HUES48 (cell line): ENCODE measurements at regions not wholly inside any gene's neighbourhood (a gene's known extent, or its start where the extent isn't known, plus 50 kb on each side); places are given as distances from the start of the nearest gene placed in this dataset.
"Not testable (repeated sequence)": the region's sequence is repeated elsewhere in the genome, so short reads cannot be mapped to it uniquely, and the experiment has no call there.

Source experiments
- H3K27ac ChIP-seq: one replicate; pipeline ENCODE4 v1.7.0; 2013; ENCODE audit warnings: low read depth, low read length, inconsistent platforms
- H3K27me3 ChIP-seq: 2 replicates; pipeline ENCODE4 v1.6.1; 2013; ENCODE audit warnings: mild to moderate bottlenecking, low read length; ENCODE audit not compliant: control insufficient read depth, insufficient read depth
- H3K36me3 ChIP-seq: 2 replicates; pipeline ENCODE4 v1.6.1; 2013; ENCODE audit warnings: low read length; ENCODE audit not compliant: control insufficient read depth, insufficient read depth
- H3K4me1 ChIP-seq: 2 replicates; pipeline ENCODE4 v1.6.1; 2013; ENCODE audit warnings: mild to moderate bottlenecking, low read length; ENCODE audit not compliant: control insufficient read depth, insufficient read depth
- H3K4me3 ChIP-seq: 2 replicates; pipeline ENCODE4 v1.5.1; 2013; ENCODE audit warnings: mild to moderate bottlenecking, low read depth, low read length
- H3K9ac ChIP-seq: 2 replicates; pipeline ENCODE4 v1.6.1; 2013; ENCODE audit warnings: mild to moderate bottlenecking, low read depth, low read length, moderate library complexity
- H3K9me3 ChIP-seq: 2 replicates; pipeline ENCODE4 v1.6.1; 2013; ENCODE audit warnings: low read length; ENCODE audit not compliant: control insufficient read depth, insufficient read depth

GRCh38 chrX:109172091-109172602, 309.7 kb downstream of the GUCY2F start:
- Histone ChIP-seq H3K36me3 (no peaks in the 10 kb centered on the region), H3K4me1 (no peaks in the 10 kb centered on the region), H3K27ac (no peak overlapping the region), H3K9ac (no peak overlapping the region), H3K4me3 (no peak overlapping the region), H3K27me3 (no peaks in the 10 kb centered on the region; the same call in 1 of the 2 replicates), H3K9me3 (peaks cover 7% of the 10 kb centered on the region; the same call in 1 of the 2 replicates)

DNA sequence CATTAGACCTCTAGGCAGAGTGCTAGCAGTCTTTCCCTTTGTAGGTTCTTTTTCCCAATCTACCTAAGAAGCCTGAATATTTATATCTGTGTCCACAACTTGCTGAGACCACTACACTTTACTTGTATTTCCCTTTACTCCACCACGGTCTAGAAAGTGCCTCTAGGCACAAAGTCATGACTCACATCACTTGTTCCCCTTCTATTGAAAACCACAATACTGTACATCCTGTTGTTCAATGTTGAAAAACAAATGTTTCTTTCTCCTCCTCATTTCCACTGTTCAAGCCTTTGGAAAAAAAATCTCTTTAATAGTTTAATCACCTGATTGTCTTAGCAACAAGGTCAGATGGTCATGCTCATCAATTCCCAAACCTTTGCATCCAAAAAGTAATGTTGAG, 326.7 kb downstream of the GUCY2F start:
- H3K9me3 ChIP-seq = peaks cover 16% of the 10 kb centered on the region

DNA sequence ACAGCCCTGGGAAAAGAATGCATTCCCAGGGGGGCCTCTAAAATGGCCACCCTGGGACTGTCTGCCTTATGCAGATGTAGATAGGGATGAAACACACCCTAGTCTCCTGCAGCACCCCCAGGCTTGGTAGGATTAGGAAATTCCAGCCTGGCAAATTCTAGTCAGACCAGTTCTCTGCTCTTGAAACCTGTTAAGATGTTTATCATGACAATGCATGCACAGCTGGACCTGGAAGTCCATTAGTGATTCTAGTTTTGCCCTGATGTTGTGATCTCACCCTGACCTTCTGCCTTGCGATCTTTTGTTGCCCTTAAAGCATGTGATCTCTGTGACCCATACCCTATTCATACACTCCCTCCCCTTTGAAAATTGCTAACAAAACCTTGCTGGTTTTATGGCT, 337.7 kb downstream of the GUCY2F start:
- peak overlapping the region; percentile 32; the same call in 1 of the 2 replicates for H3K4me3 ChIP-seq
- not testable (repeated sequence) for H3K9ac ChIP-seq, H3K36me3 ChIP-seq, H3K27me3 ChIP-seq
- H3K9me3 ChIP-seq = peaks cover 71% of the 10 kb centered on the region
- peak overlapping the region; percentile 54 for H3K27ac ChIP-seq
- H3K4me1 ChIP-seq = peaks cover 15% of the 10 kb centered on the region

More for the DNA sequence above, 326.7 kb downstream of the GUCY2F start:
- no peak overlapping the region for H3K27ac ChIP-seq
- H3K27me3 ChIP-seq = no peaks in the 10 kb centered on the region
- no peak overlapping the region for H3K9ac ChIP-seq
- no peak overlapping the region for H3K4me3 ChIP-seq
- H3K36me3 ChIP-seq = no peaks in the 10 kb centered on the region
- H3K4me1 ChIP-seq = no peaks in the 10 kb centered on the region

GRCh38 chrX:109140463-109140862, 341.4 kb downstream of the GUCY2F start:
- no peaks in the 10 kb centered on the region for H3K27me3 ChIP-seq
- no peak overlapping the region for H3K9ac ChIP-seq
- H3K9me3 ChIP-seq = peaks cover 69% of the 10 kb centered on the region
- peaks cover 9% of the 10 kb centered on the region for H3K4me1 ChIP-seq
- H3K27ac ChIP-seq = no peak overlapping the region
- no peak overlapping the region for H3K4me3 ChIP-seq
- no peaks in the 10 kb centered on the region for H3K36me3 ChIP-seq

DNA sequence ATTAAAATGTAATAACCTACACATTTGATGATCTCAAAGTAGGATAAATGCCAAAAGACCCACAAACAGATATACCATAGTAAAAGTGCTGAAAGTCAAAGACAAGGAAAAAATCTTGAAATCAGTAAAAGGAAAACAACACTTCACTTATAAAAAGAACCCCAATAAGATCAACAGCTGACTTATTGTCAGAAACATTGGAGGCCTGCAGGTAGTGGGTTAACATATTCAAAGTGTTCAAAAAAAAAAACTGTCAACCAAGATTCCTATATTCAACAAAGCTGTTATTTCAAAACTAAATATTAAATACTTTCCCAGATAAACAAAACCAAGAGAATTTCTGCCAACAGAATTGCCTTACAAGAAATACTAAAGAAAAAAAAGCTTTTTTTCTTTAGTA, 347.1 kb downstream of the GUCY2F start:
- H3K27me3 ChIP-seq = no peaks in the 10 kb centered on the region
- H3K4me1 ChIP-seq = no peaks in the 10 kb centered on the region
- no peak overlapping the region for H3K27ac ChIP-seq
- peaks cover 38% of the 10 kb centered on the region for H3K9me3 ChIP-seq
- H3K9ac ChIP-seq = no peak overlapping the region
- H3K4me3 ChIP-seq = no peak overlapping the region
- no peaks in the 10 kb centered on the region for H3K36me3 ChIP-seq

- Histone ChIP-seq H3K9ac (no peak overlapping the region), H3K4me1 (peaks cover 5% of the 10 kb centered on the region; the same call in 1 of the 2 replicates), H3K27me3 (no peaks in the 10 kb centered on the region), H3K27ac (no peak overlapping the region), H3K4me3 (no peak overlapping the region), H3K9me3 (no peaks in the 10 kb centered on the region), H3K36me3 (no peaks in the 10 kb centered on the region)
These were observed 356.6 kb downstream of the GUCY2F start for GRCh38 chrX:109125304-109125703.

DNA sequence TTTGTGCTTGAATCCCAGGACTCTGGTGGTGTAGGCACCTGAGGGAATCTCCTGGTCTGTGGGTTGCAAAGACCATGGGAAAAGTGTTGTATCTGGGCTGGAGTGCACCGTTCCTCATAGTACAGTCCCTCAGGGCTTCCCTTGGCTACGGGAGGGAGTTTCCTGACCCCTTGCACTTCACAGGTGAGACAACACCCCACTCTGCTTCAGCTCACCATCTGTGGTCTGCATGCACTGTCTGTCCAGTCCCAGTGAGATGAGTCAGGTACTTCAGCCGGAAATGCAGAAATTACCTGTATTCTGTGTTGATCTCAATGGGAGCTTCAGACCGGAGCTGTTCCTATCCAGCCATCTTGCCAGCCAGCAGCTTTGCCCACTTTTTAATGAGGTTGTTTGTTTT, 353.0 kb upstream of the IRS4 start:
- Histone ChIP-seq H3K27ac (no peak overlapping the region), H3K36me3 (no peaks in the 10 kb centered on the region), H3K9me3 (peaks cover 5% of the 10 kb centered on the region; the same call in 1 of the 2 replicates), H3K4me3 (no peak overlapping the region), H3K9ac (no peak overlapping the region), H3K4me1 (no peaks in the 10 kb centered on the region), H3K27me3 (no peaks in the 10 kb centered on the region)

DNA sequence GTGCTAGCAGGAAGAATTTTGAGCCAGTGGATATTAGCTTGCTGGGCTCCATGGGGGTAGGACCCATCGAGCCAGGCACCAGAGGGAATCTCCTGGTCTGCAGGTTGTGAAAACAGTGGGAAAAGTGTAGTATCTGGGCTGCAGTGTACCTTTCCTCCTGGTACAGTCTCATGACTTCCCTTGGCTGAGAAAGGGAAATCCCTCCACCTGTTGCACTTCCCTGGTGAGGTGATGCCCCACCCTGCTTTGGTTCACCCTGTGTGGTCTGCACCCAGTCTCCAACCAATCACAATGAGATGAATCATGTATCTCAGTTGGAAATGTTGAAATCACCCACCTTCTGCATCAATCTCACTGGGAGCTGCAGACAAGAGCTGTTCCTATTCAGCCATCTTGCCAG, 341.4 kb upstream of the IRS4 start:
- Histone ChIP-seq H3K9me3 (no peaks in the 10 kb centered on the region), H3K9ac (no peak overlapping the region), H3K4me1 (no peaks in the 10 kb centered on the region), H3K4me3 (no peak overlapping the region), H3K36me3 (no peaks in the 10 kb centered on the region), H3K27me3 (no peaks in the 10 kb centered on the region), H3K27ac (no peak overlapping the region)

- H3K4me3 ChIP-seq, H3K9me3 ChIP-seq, H3K27ac ChIP-seq, H3K4me1 ChIP-seq, H3K27me3 ChIP-seq, H3K36me3 ChIP-seq, H3K9ac ChIP-seq: not testable (repeated sequence)
These were observed 317.8 kb upstream of the IRS4 start for GRCh38 chrX:109054181-109054581.

- no peaks in the 10 kb centered on the region for H3K27me3 ChIP-seq
- no peak overlapping the region for H3K27ac ChIP-seq
- no peak overlapping the region for H3K4me3 ChIP-seq
- H3K9ac ChIP-seq = no peak overlapping the region
- peaks cover 7% of the 10 kb centered on the region; the same call in 1 of the 2 replicates for H3K4me1 ChIP-seq
- no peaks in the 10 kb centered on the region for H3K36me3 ChIP-seq
- no peaks in the 10 kb centered on the region for H3K9me3 ChIP-seq
These were observed 313.5 kb upstream of the IRS4 start for GRCh38 chrX:109049903-109050302.

GRCh38 chrX:109049416-109049815, 313.1 kb upstream of the IRS4 start:
- no peaks in the 10 kb centered on the region for H3K27me3 ChIP-seq
- H3K4me1 ChIP-seq = peaks cover 7% of the 10 kb centered on the region; the same call in 1 of the 2 replicates
- H3K4me3 ChIP-seq = no peak overlapping the region
- H3K36me3 ChIP-seq = no peaks in the 10 kb centered on the region
- H3K27ac ChIP-seq = no peak overlapping the region
- H3K9me3 ChIP-seq = no peaks in the 10 kb centered on the region
- no peak overlapping the region for H3K9ac ChIP-seq

- H3K27ac ChIP-seq = no peak overlapping the region
- H3K9ac ChIP-seq = no peak overlapping the region
- no peaks in the 10 kb centered on the region for H3K9me3 ChIP-seq
- no peak overlapping the region for H3K4me3 ChIP-seq
- H3K4me1 ChIP-seq = no peaks in the 10 kb centered on the region
- H3K27me3 ChIP-seq = no peaks in the 10 kb centered on the region
- no peaks in the 10 kb centered on the region for H3K36me3 ChIP-seq
These were observed 303.7 kb upstream of the IRS4 start for GRCh38 chrX:109040057-109040456.
